A673 (cell line): ENCODE measurements at regions not wholly inside any gene's neighbourhood (a gene's known extent, or its start where the extent isn't known, plus 50 kb on each side); places are given as distances from the start of the nearest gene placed in this dataset.

ENCODE experiments used
- BruUV-seq: library from RNA; stranded (reverse); fragments of 400-500 nt; replicated peaks from 2 replicates; lab custom pipeline; 2021; lab: Mats Ljungman, UMichigan
- CTCF ChIA-PET: fragments of 300-600 bp; sonication (Branson Sonifier 250); formaldehyde crosslinking; loops from one replicate; lab custom pipeline; 2022; ENCODE audit warnings: antibody characterized with exemption; lab: Charles Lee
- POLR2A ChIA-PET: fragments of 300-600 bp; sonication (Branson Sonifier 250); formaldehyde crosslinking; loops from one replicate; lab custom pipeline; 2022; ENCODE audit warnings: antibody characterized with exemption; ENCODE audit not compliant: low non-redundant PET; lab: Charles Lee
- DNase-seq: peaks from one replicate; pipeline ENCODE4 v3.0.0-alpha.2; 2015; ENCODE audit warnings: low spot score
- H3K27ac ChIP-seq: fragments of 200-600 bp; sonication (generic); 2 replicates; pipeline ENCODE4 v1.5.1; 2016; ENCODE audit warnings: mixed run types, low read depth, mild to moderate bottlenecking, mixed read lengths, antibody characterized with exemption, low read length; ENCODE audit not compliant: poor library complexity, severe bottlenecking
- H3K27me3 ChIP-seq: fragments of 200-600 bp; sonication (generic); replicated peaks from 2 replicates; pipeline ENCODE4 v1.6.1; 2017; ENCODE audit warnings: mixed run types, low read depth, mild to moderate bottlenecking, mixed read lengths, antibody characterized with exemption, low read length; ENCODE audit not compliant: insufficient read depth, poor library complexity
- H3K36me3 ChIP-seq: fragments of 200-600 bp; sonication (generic); 2 replicates; pipeline ENCODE4 v1.6.1; 2016; ENCODE audit warnings: mixed run types, mild to moderate bottlenecking, mixed read lengths, antibody characterized with exemption, low read length; ENCODE audit not compliant: insufficient read depth, poor library complexity, severe bottlenecking
- H3K4me1 ChIP-seq: fragments of 200-600 bp; sonication (generic); 2 replicates; pipeline ENCODE4 v1.6.1; 2017; ENCODE audit warnings: mixed run types, mild to moderate bottlenecking, mixed read lengths, antibody characterized with exemption, low read length; ENCODE audit not compliant: insufficient read depth, poor library complexity, severe bottlenecking
- H3K4me3 ChIP-seq: fragments of 200-600 bp; sonication (generic); 2 replicates; pipeline ENCODE4 v1.5.1; 2016; ENCODE audit warnings: low read depth, mixed run types, mild to moderate bottlenecking, mixed read lengths, low read length; ENCODE audit not compliant: poor library complexity, severe bottlenecking
- H3K9me3 ChIP-seq: fragments of 200-600 bp; sonication (generic); 2 replicates; pipeline ENCODE4 v1.6.1; 2016; ENCODE audit warnings: mixed run types, low read depth, mild to moderate bottlenecking, mixed read lengths, antibody characterized with exemption, low read length; ENCODE audit not compliant: poor library complexity, severe bottlenecking
- CTCF ChIP-seq: fragments of 300-800, 200-600 bp; sonication (generic); conservative IDR thresholded peaks from 2 replicates; pipeline ENCODE4 v1.5.1; 2017; ENCODE audit warnings: low read depth, mild to moderate bottlenecking, antibody characterized with exemption, low read length, moderate library complexity, mixed read lengths
- EZH2 ChIP-seq: fragments of 200-600 bp; sonication (generic); IDR thresholded peaks from 2 replicates; pipeline ENCODE4 v1.6.1; 2017; ENCODE audit warnings: borderline replicate concordance, low read depth, mild to moderate bottlenecking, mixed read lengths, antibody characterized with exemption, low read length; ENCODE audit not compliant: poor library complexity, severe bottlenecking
- intact Hi-C: fragments of 100-400 bp; cut with micrococcal nuclease; formaldehyde crosslinking; loops from one replicate; pipeline ENCODE4 v1.10.0; 2022; ENCODE audit not compliant: unreplicated experiment

- POLR2A ChIA-PET, result no interaction called here
Measured at GRCh38 chr1:90526954-90527353, 190.1 kb downstream of the BARHL2 start.

GRCh38 chr1:90522432-90522831, 194.7 kb downstream of the BARHL2 start:
- no TSS peak for BruUV-seq
- Histone ChIP-seq H3K4me1 (no peaks in the 10 kb centered on the region), H3K27ac (no peak overlapping the region), H3K4me3 (no peak overlapping the region), H3K9me3 (peaks cover 5% of the 10 kb centered on the region), H3K27me3 (no peaks in the 10 kb centered on the region), H3K36me3 (no peaks in the 10 kb centered on the region)
- TF ChIP-seq EZH2, result no peak
- no peak for TF ChIP-seq CTCF
- no peak for DNase-seq
- CTCF ChIA-PET, result no interaction called here
- intact Hi-C loops, result no loop called here
- POLR2A ChIA-PET, result no interaction called here

More at GRCh38 chr1:90526954-90527353, 190.1 kb downstream of the BARHL2 start:
- no TSS peak for BruUV-seq
- H3K4me1 ChIP-seq, result no peaks in the 10 kb centered on the region
- CTCF ChIA-PET, result no interaction called here
- H3K4me3 ChIP-seq, result no peak overlapping the region
- TF ChIP-seq EZH2 (no peak), CTCF (no peak)
- H3K27ac ChIP-seq, result no peak overlapping the region
- intact Hi-C loops, result no loop called here
- DNase-seq, result no peak
- H3K27me3 ChIP-seq, result no peaks in the 10 kb centered on the region
- no peaks in the 10 kb centered on the region for H3K9me3 ChIP-seq
- H3K36me3 ChIP-seq, result no peaks in the 10 kb centered on the region

- Histone ChIP-seq H3K36me3 (no peaks in the 10 kb centered on the region), H3K4me3 (no peak overlapping the region), H3K27me3 (no peaks in the 10 kb centered on the region), H3K4me1 (peaks cover 7% of the 10 kb centered on the region), H3K27ac (no peak overlapping the region), H3K9me3 (peaks cover 4% of the 10 kb centered on the region)
- POLR2A ChIA-PET, result no interaction called here
- CTCF ChIA-PET, result no interaction called here
- DNase-seq, result no peak
- intact Hi-C loops, result no loop called here
- TF ChIP-seq CTCF, result no peak
- no peak for TF ChIP-seq EZH2
- no TSS peak for BruUV-seq
Measured at GRCh38 chr1:90513956-90514355, 203.1 kb downstream of the BARHL2 start.
